GM21367 (cell line): ENCODE measurements at regions not wholly inside any gene's neighbourhood (a gene's known extent, or its start where the extent isn't known, plus 50 kb on each side); places are given as distances from the start of the nearest gene placed in this dataset.

Experiments
- ATAC-seq: cut with Tn5 transposase; IDR thresholded peaks from one replicate; pipeline ENCODE4 v1.9.1; 2021; ENCODE audit not compliant: unreplicated experiment

- no peak for ATAC-seq
These were observed 120.9 kb upstream of the NOCT start for GRCh38 chr4:138894709-138895108.

DNA sequence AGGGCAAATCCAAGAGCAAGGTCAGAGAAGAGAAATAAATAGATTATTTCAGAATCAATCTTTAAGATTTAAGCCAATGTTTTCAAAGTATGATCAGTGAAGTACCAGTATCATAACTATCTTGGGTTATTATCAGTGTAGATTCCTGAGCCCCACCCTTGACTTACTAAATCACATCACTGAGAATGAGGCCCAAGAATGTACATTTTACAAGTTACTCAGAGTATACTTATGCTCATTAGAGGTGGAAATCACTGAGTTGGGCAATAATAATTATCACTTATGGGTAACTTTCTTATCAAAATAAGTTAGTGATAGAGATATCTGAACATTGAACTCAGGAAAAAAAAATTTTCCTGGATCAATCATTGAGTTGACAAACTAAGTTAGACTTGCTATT, 121.6 kb upstream of the NOCT start:
- ATAC-seq, result no peak

DNA sequence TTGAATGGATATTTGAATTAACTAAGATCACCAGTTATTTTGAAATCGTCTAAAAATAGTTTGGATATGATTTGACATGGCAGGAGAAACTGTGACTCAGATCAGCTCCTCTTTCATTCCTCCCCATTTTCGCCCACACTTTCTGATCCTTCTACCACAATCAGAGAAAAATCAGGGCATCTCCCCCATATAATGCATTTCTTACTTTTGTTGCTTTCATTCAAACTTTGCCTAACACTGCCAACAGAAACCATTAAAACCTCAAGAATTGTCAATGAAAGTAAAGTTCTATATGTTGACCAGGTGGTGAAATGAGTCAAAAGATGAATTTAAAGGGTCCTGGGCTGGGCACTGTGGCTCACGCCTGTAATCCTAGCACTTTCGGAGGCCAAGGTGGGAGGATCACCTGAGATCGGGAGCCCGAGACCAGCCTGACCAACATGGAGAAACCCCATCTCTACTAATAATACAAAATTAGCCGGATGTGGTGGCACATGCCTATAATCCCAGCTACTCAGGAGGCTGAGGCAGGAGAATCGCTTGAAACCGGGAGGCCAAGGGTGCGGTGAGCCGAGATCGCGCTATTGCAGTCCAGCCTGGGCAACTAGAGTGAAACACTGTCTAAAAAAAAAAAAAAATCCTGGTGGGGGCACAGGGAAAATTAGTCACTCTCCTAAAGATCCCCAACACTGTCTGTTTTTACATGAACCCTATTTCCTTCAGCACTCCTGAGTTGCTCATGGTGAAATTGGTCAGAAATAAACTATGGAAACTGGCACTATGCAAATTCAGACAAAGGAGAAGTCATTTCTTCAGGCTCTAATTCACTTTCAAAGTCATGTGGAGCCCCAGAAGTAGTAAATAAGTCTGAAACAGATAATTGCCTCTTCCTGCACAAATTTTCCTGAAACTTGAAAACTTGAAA, 122.8 kb upstream of the NOCT start:
- ATAC-seq, result peak; percentile 67

DNA sequence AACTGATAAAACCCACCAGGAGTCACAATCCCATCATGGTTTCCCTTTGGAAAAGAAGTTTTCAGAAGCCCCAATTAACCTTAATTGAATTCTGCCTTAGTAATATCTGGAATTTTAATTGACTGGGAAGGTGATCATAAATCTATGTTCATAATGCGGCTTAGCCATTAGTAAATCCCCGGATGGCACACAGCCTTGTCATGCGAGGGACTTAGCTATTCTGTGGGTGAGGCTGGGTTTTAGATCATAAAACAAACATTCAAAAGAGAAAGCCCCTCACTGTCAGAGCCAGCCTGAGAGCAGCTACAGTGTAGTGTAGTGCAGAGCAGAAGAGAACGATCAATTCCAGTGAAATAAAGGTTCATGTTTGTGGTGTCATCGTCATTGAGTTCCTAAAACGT, 124.0 kb upstream of the NOCT start:
- ATAC-seq, result no peak

DNA sequence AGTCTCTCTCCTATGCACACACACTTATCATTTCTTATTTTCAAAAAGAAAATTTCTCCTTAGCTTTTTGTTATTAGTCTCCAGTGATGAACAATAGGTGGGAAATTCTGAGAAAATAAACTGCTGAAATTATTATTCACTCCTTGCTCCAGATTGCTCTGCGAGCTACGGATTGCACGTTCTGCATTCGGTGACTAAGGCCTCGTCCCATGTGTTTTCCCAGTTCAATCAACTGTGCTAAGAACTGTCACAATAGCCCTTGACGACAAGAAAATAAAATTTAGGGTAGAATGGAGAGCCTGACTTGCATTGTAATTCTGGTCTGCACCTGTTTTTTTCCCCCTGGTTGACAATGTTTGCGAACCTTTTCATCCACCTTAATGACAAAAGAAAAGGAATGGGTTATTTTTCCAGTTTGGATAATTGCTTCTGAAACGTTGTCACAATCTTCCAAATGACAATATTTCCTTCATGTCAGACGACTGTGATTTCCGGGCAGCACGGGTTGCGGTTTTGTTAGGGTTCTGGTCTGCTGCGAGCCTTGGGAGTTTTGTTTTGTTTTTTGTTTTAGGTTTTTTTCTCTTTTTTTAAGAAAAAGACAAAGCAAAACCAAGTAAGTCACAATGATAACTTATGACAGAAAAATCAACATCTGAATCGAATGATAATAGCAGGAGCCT, 124.5 kb upstream of the NOCT start:
- ATAC-seq, result no peak

- ATAC-seq, result no peak
These were observed 126.4 kb upstream of the NOCT start for GRCh38 chr4:138889216-138889615.

DNA sequence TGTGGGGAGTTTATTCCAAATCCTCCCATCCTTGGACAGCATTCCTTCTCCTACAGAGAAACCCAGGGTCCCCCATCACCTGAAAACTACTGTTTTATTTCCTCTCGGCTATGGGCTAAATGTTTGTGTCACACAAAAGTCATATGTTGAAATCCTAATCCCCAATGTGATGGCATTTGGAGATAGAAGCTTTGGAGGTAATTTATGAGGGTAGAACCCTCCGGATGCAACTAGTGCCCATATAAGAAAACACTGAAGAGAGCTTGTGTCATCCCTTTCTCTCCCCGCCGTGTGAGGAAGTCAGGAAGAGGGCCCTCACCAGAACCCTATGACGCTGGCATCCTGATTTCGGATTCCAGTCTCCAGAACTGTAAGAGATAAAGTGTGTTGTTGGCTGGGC, 127.8 kb upstream of the NOCT start:
- no peak for ATAC-seq

DNA sequence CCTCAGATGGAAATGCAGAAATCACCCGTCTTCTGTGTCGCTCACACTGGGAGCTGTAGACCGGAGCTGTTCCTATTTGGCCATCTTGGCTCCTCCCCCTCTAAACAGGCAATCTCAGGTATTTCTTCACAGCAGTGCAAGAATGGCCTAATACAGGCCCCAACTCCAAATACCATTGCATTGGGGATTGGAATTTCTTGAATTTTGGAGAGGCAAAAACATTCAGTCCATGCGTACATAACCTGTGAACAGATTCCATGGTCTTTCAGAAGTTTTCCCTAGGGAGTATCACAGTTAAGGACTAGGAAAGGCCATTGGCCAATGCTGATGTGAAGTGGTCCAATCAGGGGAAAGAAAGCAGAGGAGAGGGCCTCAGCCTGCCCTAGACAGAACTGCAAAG, 128.2 kb upstream of the NOCT start:
- ATAC-seq, result no peak

DNA sequence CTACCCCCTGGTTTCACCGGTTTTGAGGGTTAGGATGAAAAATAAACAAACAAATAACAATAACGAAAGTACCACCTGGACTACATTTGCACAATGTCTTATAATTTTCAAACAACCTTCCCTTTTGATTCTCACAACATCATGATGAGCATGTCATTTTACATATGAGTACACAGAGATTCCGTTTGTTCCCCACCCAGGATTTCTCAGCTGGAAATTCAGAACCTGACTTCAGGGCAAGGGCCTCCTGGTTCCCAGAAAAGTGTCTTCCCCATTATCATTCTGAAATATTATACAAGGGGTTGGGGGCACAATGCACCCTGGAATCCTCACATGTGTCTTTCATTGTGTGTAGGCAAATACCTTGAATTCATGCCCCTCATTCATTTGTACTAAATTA, 135.8 kb upstream of the NOCT start:
- no peak for ATAC-seq

- ATAC-seq, result no peak
These were observed 139.5 kb upstream of the NOCT start for GRCh38 chr4:138875891-138876608.

GRCh38 chr4:138871555-138871875, 144.1 kb upstream of the NOCT start:
- no peak for ATAC-seq

GRCh38 chr4:138870737-138871554, 144.6 kb upstream of the NOCT start:
- ATAC-seq, result peak; percentile 69

DNA sequence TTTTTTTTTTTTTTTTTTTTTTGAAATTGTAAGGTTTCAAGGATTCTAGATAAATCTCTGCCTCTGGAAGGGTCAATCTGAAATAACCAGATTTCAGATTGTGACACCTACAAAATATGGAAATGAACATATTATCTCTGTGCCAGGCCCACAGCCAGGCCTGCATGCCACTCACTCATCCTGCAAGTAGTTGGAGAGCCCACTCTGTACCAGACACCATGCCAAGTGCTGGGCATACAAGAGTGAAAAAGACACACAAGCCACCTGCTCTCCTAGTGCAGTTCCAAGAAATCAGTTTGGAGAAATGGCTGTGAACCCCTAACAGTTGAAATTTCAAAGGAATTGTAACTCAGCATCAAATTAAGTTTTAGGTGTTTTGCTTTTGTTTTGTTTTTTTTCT, 145.9 kb upstream of the NOCT start:
- ATAC-seq, result no peak

- no peak for ATAC-seq
These were observed 146.4 kb upstream of the NOCT start for GRCh38 chr4:138869165-138869564.

DNA sequence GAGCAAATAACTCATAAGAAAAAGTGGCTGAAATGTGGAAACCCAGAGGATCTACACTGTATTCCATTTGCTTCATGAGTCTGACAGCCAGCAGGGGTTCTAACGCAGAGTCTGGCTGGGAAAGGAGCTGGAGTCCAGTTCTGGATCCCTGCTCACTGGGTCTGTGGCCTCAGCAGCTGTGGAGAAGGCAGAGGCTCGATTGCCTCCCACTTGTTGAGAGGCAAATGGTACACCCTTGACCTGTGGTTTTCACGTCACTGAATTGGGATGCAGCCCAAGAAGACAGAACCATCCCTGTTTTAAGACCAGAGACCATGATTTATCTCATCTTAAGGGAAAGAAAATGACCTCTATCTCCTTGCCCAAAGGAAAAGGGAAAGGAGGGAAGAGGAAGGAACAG, 147.0 kb upstream of the NOCT start:
- no peak for ATAC-seq

GRCh38 chr4:138867404-138867803, 148.2 kb upstream of the NOCT start:
- ATAC-seq, result no peak

- no peak for ATAC-seq
These were observed 149.3 kb upstream of the NOCT start for GRCh38 chr4:138866314-138866713.

- ATAC-seq, result no peak
These were observed 149.8 kb upstream of the NOCT start for GRCh38 chr4:138865765-138866164.

GRCh38 chr4:138864961-138865720, 150.4 kb upstream of the NOCT start:
- no peak for ATAC-seq

DNA sequence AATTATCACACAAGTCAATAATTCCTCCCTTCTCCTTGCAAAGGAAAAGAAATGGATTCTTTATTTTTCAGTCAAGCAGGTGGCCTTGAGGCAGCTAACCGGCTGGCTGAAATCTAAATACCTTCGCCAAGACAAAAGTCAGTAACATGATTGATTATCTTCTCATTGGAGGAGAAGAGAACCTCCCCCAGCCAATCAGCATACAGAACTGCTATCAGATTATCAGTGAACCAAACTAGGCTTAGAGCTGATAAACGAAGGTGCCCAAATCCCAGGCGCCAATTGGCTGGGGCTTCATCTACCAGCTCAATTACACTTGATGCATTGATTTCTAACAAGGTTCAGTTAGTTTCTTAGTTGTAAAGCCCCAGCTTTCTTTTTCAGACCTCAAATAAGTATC, 152.4 kb upstream of the NOCT start:
- ATAC-seq, result no peak
